Activated CD4-positive, CD25-positive, alpha-beta regulatory T cell treated with anti-CD3 and anti-CD28 coated beads, Interleukin-2, amount 50 U/mL, for 24 hours (primary cell): ENCODE measurements at regions not wholly inside any gene's neighbourhood (a gene's known extent, or its start where the extent isn't known, plus 50 kb on each side); places are given as distances from the start of the nearest gene placed in this dataset.
"Not testable (repeated sequence)": the region's sequence is repeated elsewhere in the genome, so short reads cannot be mapped to it uniquely, and the experiment has no call there.

Source experiments
- ATAC-seq, 2 donors: fragments of 150-1000 bp; cut with Tn5 transposase; one replicate each; pipeline ENCODE4 v1.10.0; 2021; ENCODE audit warnings: mild to moderate bottlenecking in 1 of 2, moderate library complexity in 1 of 2

GRCh38 chr2:128514555-128514955 is 195.9 kb upstream of the HS6ST1 start:
- no peak for ATAC-seq

- no peak for ATAC-seq
Observed at GRCh38 chr2:128516938-128517337, 198.3 kb upstream of the HS6ST1 start.

- ATAC-seq = not testable (repeated sequence)
Observed at GRCh38 chr2:128519028-128519427, 200.4 kb upstream of the HS6ST1 start.

- ATAC-seq = no peak
Observed at GRCh38 chr2:128519517-128520215, 201.0 kb upstream of the HS6ST1 start.

GRCh38 chr2:128520340-128520739 is 201.7 kb upstream of the HS6ST1 start:
- ATAC-seq = peak in 1 of 2 donors; percentile 15

GRCh38 chr2:128520791-128521190 is 202.1 kb upstream of the HS6ST1 start:
- ATAC-seq = peak in 1 of 2 donors; percentile 50

- ATAC-seq = no peak
Observed at GRCh38 chr2:128521482-128521881, 202.8 kb upstream of the HS6ST1 start.

GRCh38 chr2:128522829-128523228 is 204.2 kb upstream of the HS6ST1 start:
- no peak for ATAC-seq

- ATAC-seq = no peak
Observed at GRCh38 chr2:128523457-128523856, 204.8 kb upstream of the HS6ST1 start.

- ATAC-seq = no peak
Observed at GRCh38 chr2:128524183-128524582, 205.5 kb upstream of the HS6ST1 start.

GRCh38 chr2:128525653-128526052 is 207.0 kb upstream of the HS6ST1 start:
- ATAC-seq = no peak

- ATAC-seq = no peak
Observed at GRCh38 chr2:128526455-128526976, 207.8 kb upstream of the HS6ST1 start.

GRCh38 chr2:128528133-128528532 is 209.5 kb upstream of the HS6ST1 start:
- ATAC-seq = no peak

GRCh38 chr2:128530025-128530573 is 211.4 kb upstream of the HS6ST1 start:
- ATAC-seq = no peak

- ATAC-seq = no peak
Observed at GRCh38 chr2:128531856-128532255, 213.2 kb upstream of the HS6ST1 start.

GRCh38 chr2:128533101-128533500 is 214.4 kb upstream of the HS6ST1 start:
- ATAC-seq = no peak

GRCh38 chr2:128534688-128535392 is 216.2 kb upstream of the HS6ST1 start:
- no peak for ATAC-seq

- ATAC-seq = no peak
Observed at GRCh38 chr2:128535953-128536352, 217.3 kb upstream of the HS6ST1 start.

- peak in 1 of 2 donors; percentile 35 for ATAC-seq
Observed at GRCh38 chr2:128536925-128537620, 218.4 kb upstream of the HS6ST1 start.

- ATAC-seq = no peak
Observed at GRCh38 chr2:128537646-128538045, 219.0 kb upstream of the HS6ST1 start.

GRCh38 chr2:128538396-128538795 is 219.7 kb upstream of the HS6ST1 start:
- no peak for ATAC-seq

- ATAC-seq = no peak
Observed at GRCh38 chr2:128540670-128541069, 222.0 kb upstream of the HS6ST1 start.

GRCh38 chr2:128541448-128541847 is 222.8 kb upstream of the HS6ST1 start:
- ATAC-seq = no peak
